H1 (cell line): ENCODE measurements at regions not wholly inside any gene's neighbourhood (a gene's known extent, or its start where the extent isn't known, plus 50 kb on each side); places are given as distances from the start of the nearest gene placed in this dataset.
A peak's percentile ranks its signal among the peaks of the same experiment; 100 is the strongest.

Experiments used
- CTCF ChIA-PET: fragments of 300-600 bp; sonication (Branson Sonifier 250); formaldehyde crosslinking; loops from one replicate; lab custom pipeline; 2021; ENCODE audit not compliant: partially characterized antibody; lab: Charles Lee
- POLR2A ChIA-PET: fragments of 300-600 bp; sonication (Branson Sonifier 250); formaldehyde crosslinking; loops from one replicate; lab custom pipeline; 2021; ENCODE audit warnings: inconsistent platforms; ENCODE audit not compliant: partially characterized antibody; lab: Charles Lee
- DNase-seq, 2 experiments: peaks; one replicate each; pipeline versions ENCODE4 v3.0.0 to v3.0.0-alpha.2; 2010 to 2022; ENCODE audit warnings: low spot score in 2 of 2, low read depth in 1 of 2, mixed read lengths in 1 of 2
- FAIRE-seq: peaks from 2 replicates; lab custom pipeline; 2011; peaks lifted over from hg19 to GRCh38; lab: Jason Lieb, UNC
- H2AFZ ChIP-seq: 2 replicates; pipeline ENCODE4 v1.8.1; 2012; ENCODE audit warnings: low read length, inconsistent platforms
- H2AK5ac ChIP-seq: 2 replicates; pipeline ENCODE4 v1.6.1; 2013; ENCODE audit warnings: low read depth, low read length
- H2BK120ac ChIP-seq: replicated peaks from 2 replicates; pipeline ENCODE3; 2013; ENCODE audit warnings: low read depth, low read length, inconsistent platforms
- H2BK12ac ChIP-seq: 2 replicates; pipeline ENCODE4 v1.6.1; 2013; ENCODE audit warnings: low read depth, low read length
- H2BK15ac ChIP-seq: 2 replicates; pipeline ENCODE4 v1.6.1; 2013; ENCODE audit warnings: low read length
- H2BK20ac ChIP-seq: 2 replicates; pipeline ENCODE4 v1.6.1; 2013; ENCODE audit warnings: low read length
- H2BK5ac ChIP-seq: 2 replicates; pipeline ENCODE4 v1.6.1; 2013; ENCODE audit warnings: low read depth, low read length
- H3K14ac ChIP-seq: 2 replicates; pipeline ENCODE4 v1.6.1; 2013; ENCODE audit warnings: inconsistent platforms; ENCODE audit not compliant: insufficient read length
- H3K18ac ChIP-seq: 2 replicates; pipeline ENCODE4 v1.6.1; 2013; ENCODE audit warnings: low read length; ENCODE audit errors: extremely low read depth
- H3K23ac ChIP-seq: 2 replicates; pipeline ENCODE4 v1.6.1; 2013; ENCODE audit warnings: inconsistent platforms; ENCODE audit not compliant: insufficient read length
- H3K23me2 ChIP-seq: 2 replicates; pipeline ENCODE4 v1.6.1; 2013; ENCODE audit warnings: low read depth, low read length
- H3K27ac ChIP-seq: 2 replicates; pipeline ENCODE4 v1.6.1; 2011; ENCODE audit warnings: low read depth, low read length, inconsistent platforms
- H3K27me3 ChIP-seq, 4 experiments: replicated peaks in 1 of 4; 1 replicate in 1 of 4; 2 replicates in 3 of 4; pipeline versions ENCODE4 v1.6.1 to v1.8.1; 2011 to 2013; ENCODE audit warnings: low read length in 3 of 4, mild to moderate bottlenecking in 3 of 4, inconsistent platforms in 2 of 4, mixed read lengths in 2 of 4, moderate library complexity in 1 of 4; ENCODE audit not compliant: control insufficient read depth in 3 of 4, insufficient read depth in 3 of 4; ENCODE audit errors: extremely low read depth in 1 of 4
- H3K36me3 ChIP-seq, 4 experiments: 2 replicates each; pipeline versions ENCODE4 v1.6.1 to v1.8.1; 2011 to 2013; ENCODE audit warnings: mild to moderate bottlenecking in 4 of 4, low read length in 3 of 4, moderate library complexity in 2 of 4, control low read depth in 1 of 4, inconsistent platforms in 1 of 4; ENCODE audit not compliant: insufficient read depth in 4 of 4, control insufficient read depth in 2 of 4
- H3K4ac ChIP-seq: replicated peaks from 2 replicates; pipeline ENCODE3; 2013; ENCODE audit warnings: low read length, low read depth, mixed read lengths, inconsistent platforms; ENCODE audit not compliant: insufficient read length
- H3K4me1 ChIP-seq, 4 experiments: replicated peaks in 1 of 4; 1 replicate in 1 of 4; 2 replicates in 3 of 4; pipeline versions ENCODE4 v1.6.1 to v1.8.1; 2011 to 2013; ENCODE audit warnings: low read length in 3 of 4, inconsistent platforms in 2 of 4, mixed read lengths in 1 of 4; ENCODE audit not compliant: insufficient read depth in 4 of 4, control insufficient read depth in 3 of 4
- H3K4me2 ChIP-seq, 2 experiments: 2 replicates each; pipeline versions ENCODE4 v1.6.1 to v1.8.1; 2011 to 2013; ENCODE audit warnings: low read depth in 2 of 2, low read length in 2 of 2, control low read depth in 1 of 2, inconsistent platforms in 1 of 2, mild to moderate bottlenecking in 1 of 2; ENCODE audit not compliant: insufficient read depth in 1 of 2
- H3K4me3 ChIP-seq, 4 experiments: fragments of 200-600, 300-600 bp in 1 of 4; sonication (generic), shearing (Covaris generic), sonication (Bioruptor Twin) in 1 of 4; 2 replicates each; pipeline versions ENCODE4 v1.5.1 to v1.8.1; 2011 to 2016; ENCODE audit warnings: low read length in 4 of 4, low read depth in 3 of 4, control low read depth in 2 of 4, inconsistent platforms in 2 of 4, mild to moderate bottlenecking in 2 of 4, mixed read lengths in 1 of 4, moderate library complexity in 1 of 4; ENCODE audit not compliant: insufficient read depth in 2 of 4; ENCODE audit errors: extremely low read depth in 1 of 4
- H3K56ac ChIP-seq: replicated peaks from 2 replicates; pipeline ENCODE3; 2013; ENCODE audit warnings: low read depth, mild to moderate bottlenecking, mixed read lengths, low read length, inconsistent platforms; ENCODE audit not compliant: insufficient read length
- H3K79me1 ChIP-seq: 2 replicates; pipeline ENCODE4 v1.6.1; 2013; ENCODE audit warnings: low read depth, low read length, control low read depth
- H3K79me2 ChIP-seq, 2 experiments: 2 replicates each; pipeline versions ENCODE4 v1.6.1 to v1.8.1; 2012 to 2013; ENCODE audit warnings: low read length in 2 of 2, mild to moderate bottlenecking in 2 of 2, inconsistent platforms in 1 of 2; ENCODE audit not compliant: insufficient read depth in 2 of 2, control insufficient read depth in 1 of 2
- H3K9ac ChIP-seq, 4 experiments: replicated peaks in 1 of 4; 1 replicate in 1 of 4; 2 replicates in 3 of 4; pipeline versions ENCODE4 v1.6.1 to v1.8.1; 2011 to 2013; ENCODE audit warnings: low read depth in 3 of 4, low read length in 3 of 4, control low read depth in 2 of 4, mild to moderate bottlenecking in 2 of 4, moderate library complexity in 2 of 4, inconsistent platforms in 1 of 4; ENCODE audit errors: extremely low read depth in 1 of 4
- H3K9me3 ChIP-seq, 2 experiments: 2 replicates each; pipeline versions ENCODE4 v1.6.1 to v1.8.1; 2012 to 2013; ENCODE audit warnings: mild to moderate bottlenecking in 2 of 2, moderate library complexity in 2 of 2, control low read depth in 1 of 2, inconsistent platforms in 1 of 2, low read depth in 1 of 2, low read length in 1 of 2, mixed read lengths in 1 of 2; ENCODE audit not compliant: insufficient read depth in 2 of 2
- H4K20me1 ChIP-seq, 2 experiments: replicated peaks in 1 of 2; 2 replicates each; pipeline versions ENCODE3 to v1.8.1; 2011 to 2013; ENCODE audit warnings: inconsistent platforms in 2 of 2, low read length in 2 of 2, mild to moderate bottlenecking in 1 of 2; ENCODE audit not compliant: insufficient read depth in 2 of 2, control insufficient read depth in 1 of 2
- H4K5ac ChIP-seq: 2 replicates; pipeline ENCODE4 v1.6.1; 2013; ENCODE audit warnings: low read length, low read depth, mixed read lengths, inconsistent platforms; ENCODE audit not compliant: insufficient read length
- H4K8ac ChIP-seq: 2 replicates; pipeline ENCODE4 v1.8.0; 2013; ENCODE audit warnings: mild to moderate bottlenecking, moderate library complexity, low read length, inconsistent platforms; ENCODE audit not compliant: insufficient read depth; ENCODE audit errors: extremely low read depth
- H4K91ac ChIP-seq: replicated peaks from 2 replicates; pipeline ENCODE3; 2013; ENCODE audit warnings: low read length, mixed read lengths, inconsistent platforms; ENCODE audit not compliant: insufficient read length
- ASH2L ChIP-seq: fragments of 200-600, 300-600 bp; sonication (generic); IDR thresholded peaks from one replicate; pipeline ENCODE4 v1.7.1; 2017; ENCODE audit warnings: low read length
- CHD2 ChIP-seq: IDR thresholded peaks from 2 replicates; pipeline ENCODE4 v1.6.1; 2012; ENCODE audit warnings: low read length, improper control_type of control experiment
- EZH2 ChIP-seq: fragments of 200-600 bp; sonication (generic); IDR thresholded peaks from 2 replicates; pipeline ENCODE4 v1.7.1; 2012; ENCODE audit warnings: low read depth, mild to moderate bottlenecking, moderate library complexity, low read length, inconsistent platforms; ENCODE audit not compliant: severe bottlenecking
- FOSL1 ChIP-seq: IDR thresholded peaks from 2 replicates; pipeline ENCODE4 v1.6.1; 2011; ENCODE audit warnings: mild to moderate bottlenecking, low read depth, low read length, moderate library complexity; ENCODE audit not compliant: insufficient read depth
- HDAC2 ChIP-seq, 2 experiments: fragments of 300-600 bp in 1 of 2; sonication (generic) in 1 of 2; IDR thresholded peaks; 2 replicates each; pipeline ENCODE4 v1.6.1; 2011 to 2012; ENCODE audit warnings: low read depth in 2 of 2, low read length in 2 of 2, mild to moderate bottlenecking in 2 of 2, moderate library complexity in 2 of 2, borderline replicate concordance in 1 of 2, inconsistent platforms in 1 of 2
- PHF8 ChIP-seq: fragments of 200-600 bp; sonication (generic); conservative IDR thresholded peaks from 2 replicates; pipeline ENCODE4 v1.7.1; 2012; ENCODE audit warnings: low read depth, mild to moderate bottlenecking, inconsistent platforms, low read length, moderate library complexity
- POLR2AphosphoS5 ChIP-seq: IDR thresholded peaks from 2 replicates; pipeline ENCODE4 v1.6.1; 2011; ENCODE audit warnings: low read depth, low read length
- POU5F1 ChIP-seq: IDR thresholded peaks from 2 replicates; pipeline ENCODE4 v1.6.1; 2011; ENCODE audit warnings: low read depth, mild to moderate bottlenecking, low read length, moderate library complexity
- SP1 ChIP-seq: IDR thresholded peaks from 2 replicates; pipeline ENCODE4 v1.6.1; 2011; ENCODE audit warnings: low read depth, low read length
- SP4 ChIP-seq: IDR thresholded peaks from 2 replicates; pipeline ENCODE4 v1.6.1; 2012; ENCODE audit warnings: low read length, inconsistent platforms
- TAF7 ChIP-seq: optimal IDR thresholded peaks from 2 replicates; pipeline ENCODE3; 2011; ENCODE audit warnings: low read depth, mild to moderate bottlenecking, inconsistent platforms, low read length, moderate library complexity, borderline replicate concordance
- USF2 ChIP-seq: IDR thresholded peaks from 2 replicates; pipeline ENCODE4 v1.6.1; 2011; ENCODE audit warnings: low read length, improper control_type of control experiment
- ZNF274 ChIP-seq: IDR thresholded peaks from 2 replicates; pipeline ENCODE4 v1.7.0; 2012; ENCODE audit warnings: low read length, borderline replicate concordance; ENCODE audit errors: extremely low read depth
- WGBS, 2 experiments: shearing (Covaris generic) in 1 of 2; methylation state at CpG; one replicate each; pipeline versions ENCODE4 v1.1.6 to v1.1.7; 2013 to 2015; ENCODE audit warnings: low lambda C conversion rate in 2 of 2, mixed read lengths in 2 of 2, inconsistent platforms in 1 of 2, low coverage in 1 of 2, missing lambda C conversion rate in 1 of 2; ENCODE audit not compliant: insufficient replicate concordance in 2 of 2, insufficient coverage in 1 of 2, insufficient read length in 1 of 2; ENCODE audit errors: extremely low coverage in 1 of 2, missing lambda C conversion rate in 1 of 2; 5-methylcytosine and 5-hydroxymethylcytosine counted together
- TF ChIP-seq, protein P1 (sequence below): IDR thresholded peaks from 2 replicates; pipeline ENCODE4 v1.6.1; 2011; ENCODE audit warnings: low read depth, mild to moderate bottlenecking, low read length; ENCODE audit not compliant: insufficient read depth

- H3K79me1 ChIP-seq, result no peaks in the 10 kb centered on the region
- H3K4me3 ChIP-seq, result no peak overlapping the region
- no peaks in the 10 kb centered on the region for H3K36me3 ChIP-seq
- DNase-seq, result no peak
- H3K27me3 ChIP-seq, result no peaks in the 10 kb centered on the region
- H3K14ac ChIP-seq, result no peak overlapping the region
- no peak overlapping the region for H3K4me2 ChIP-seq
- H3K79me2 ChIP-seq, result no peaks in the 10 kb centered on the region
- H3K9me3 ChIP-seq, result no peaks in the 10 kb centered on the region
- FAIRE-seq, result no peak
- H2BK12ac ChIP-seq, result no peak overlapping the region
- H3K9ac ChIP-seq, result peak overlapping the region in 1 of 4 experiments; percentile 34; a peak in 1 of 7 replicates
- no peaks in the 10 kb centered on the region for H3K4me1 ChIP-seq
- POLR2A ChIA-PET, result no interaction called here
- no peak overlapping the region for H3K56ac ChIP-seq
- no peak overlapping the region for H4K5ac ChIP-seq
- H2AK5ac ChIP-seq, result no peak overlapping the region
- H4K91ac ChIP-seq, result no peak overlapping the region
- no peak overlapping the region for H3K4ac ChIP-seq
- no peaks in the 10 kb centered on the region for H4K20me1 ChIP-seq
- no peak overlapping the region for H2BK120ac ChIP-seq
- no peak overlapping the region for H2AFZ ChIP-seq
- H3K23me2 ChIP-seq, result no peaks in the 10 kb centered on the region
- H3K23ac ChIP-seq, result no peak overlapping the region
- 88% methylated on average over 1 of the region's 1 CpG; no CpG with 5 or more reads in 1 of the 2 experiments for WGBS, 2 experiments
- no peak overlapping the region for H4K8ac ChIP-seq
- no peak overlapping the region for H2BK20ac ChIP-seq
- no peak overlapping the region for H3K18ac ChIP-seq
- no peak overlapping the region for H2BK5ac ChIP-seq
- H2BK15ac ChIP-seq, result no peak overlapping the region
- H3K27ac ChIP-seq, result no peak overlapping the region
- CTCF ChIA-PET, result no interaction called here
- TF ChIP-seq POLR2AphosphoS5 (no peak), TAF7 (no peak), ASH2L (no peak), USF2 (no peak), EZH2 (no peak), SP1 (no peak), POU5F1 (no peak), SP4 (no peak), PHF8 (no peak), HDAC2 (IDR thresholded peaks at IDR 0.05; ENCODE audit: borderline replicate concordance in 1 of 2, low read depth in 2 of 2, low read length in 2 of 2) (no peak), FOSL1 (no peak), CHD2 (no peak), ZNF274 (no peak)
- TF ChIP-seq, protein P1, sequence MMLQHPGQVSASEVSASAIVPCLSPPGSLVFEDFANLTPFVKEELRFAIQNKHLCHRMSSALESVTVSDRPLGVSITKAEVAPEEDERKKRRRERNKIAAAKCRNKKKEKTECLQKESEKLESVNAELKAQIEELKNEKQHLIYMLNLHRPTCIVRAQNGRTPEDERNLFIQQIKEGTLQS, result no peak
Measured at GRCh38 chr4:91887926-91888325, 415.8 kb upstream of the GRID2 start.
